Endothelial cell of umbilical vein (primary cell): ENCODE measurements at regions not wholly inside any gene's neighbourhood (a gene's known extent, or its start where the extent isn't known, plus 50 kb on each side); places are given as distances from the start of the nearest gene placed in this dataset. TPM values are rescaled to one million over a fixed set of nuclear protein-coding genes. Genes with fewer than 3 reads are reported as not detected.

ENCODE experiments used
- BruUV-seq: library from RNA; stranded (reverse); fragments of 400-500 nt; replicated peaks from 2 replicates; lab custom pipeline; 2021; lab: Mats Ljungman, UMichigan
- CTCF ChIA-PET: fragments of 300-600, 350-600 bp; sonication (Branson Sonifier 250); formaldehyde crosslinking; loops from one replicate; lab custom pipeline; 2021; ENCODE audit warnings: antibody characterized with exemption, inconsistent platforms; lab: Charles Lee
- POLR2A ChIA-PET: fragments of 300-600, 350-600 bp; sonication (Branson Sonifier 250); formaldehyde crosslinking; loops from one replicate; lab custom pipeline; 2021; ENCODE audit warnings: antibody characterized with exemption, inconsistent platforms; lab: Charles Lee
- DNase-seq: peaks from one replicate; pipeline ENCODE4 v3.0.0-alpha.2; 2011; ENCODE audit warnings: low read depth, low spot score
- FAIRE-seq: peaks from 2 replicates; lab custom pipeline; 2011; peaks lifted over from hg19 to GRCh38; lab: Jason Lieb, UNC
- H2AFZ ChIP-seq: 2 replicates; pipeline ENCODE4 v1.6.0; 2012; ENCODE audit warnings: low read depth, low read length, control low read depth, inconsistent platforms
- H3K27ac ChIP-seq: 2 replicates; pipeline ENCODE4 v1.5.1; 2011; ENCODE audit warnings: low read depth, mild to moderate bottlenecking, control low read depth, low read length, moderate library complexity; ENCODE audit not compliant: insufficient read depth
- H3K27me3 ChIP-seq, 2 experiments: 2 replicates each; pipeline versions ENCODE4 v1.6.0 to v1.6.1; 2011; ENCODE audit warnings: low read length in 2 of 2, mixed read lengths in 1 of 2; ENCODE audit not compliant: control insufficient read depth in 2 of 2, insufficient read depth in 2 of 2
- H3K36me3 ChIP-seq, 2 experiments: 2 replicates in 1 of 2; 3 replicates in 1 of 2; pipeline ENCODE4 v1.5.1; 2011; ENCODE audit warnings: low read length in 2 of 2, mild to moderate bottlenecking in 1 of 2, moderate library complexity in 1 of 2; ENCODE audit not compliant: control insufficient read depth in 2 of 2, insufficient read depth in 2 of 2; ENCODE audit errors: extremely low read depth in 1 of 2
- H3K4me1 ChIP-seq: 3 replicates; pipeline ENCODE4 v1.5.1; 2011; ENCODE audit warnings: mild to moderate bottlenecking, low read length; ENCODE audit not compliant: control insufficient read depth, insufficient read depth; ENCODE audit errors: extremely low read depth
- H3K4me2 ChIP-seq: 2 replicates; pipeline ENCODE4 v1.6.1; 2011; ENCODE audit warnings: low read length, control low read depth, mixed read lengths; ENCODE audit not compliant: insufficient read depth
- H3K4me3 ChIP-seq, 3 experiments: fragments of 200-600 bp in 1 of 3; sonication (generic), shearing (Covaris generic) in 1 of 3; replicated peaks in 1 of 3; 2 replicates each; pipeline ENCODE4 v1.5.1; 2011 to 2016; ENCODE audit warnings: control low read depth in 3 of 3, low read length in 3 of 3, mild to moderate bottlenecking in 2 of 3, inconsistent platforms in 1 of 3, low read depth in 1 of 3, moderate library complexity in 1 of 3; ENCODE audit not compliant: insufficient read depth in 1 of 3
- H3K79me2 ChIP-seq: 2 replicates; pipeline ENCODE4 v1.6.0; 2012; ENCODE audit warnings: low read length, inconsistent platforms; ENCODE audit not compliant: control insufficient read depth, insufficient read depth
- H3K9ac ChIP-seq: replicated peaks from 2 replicates; pipeline ENCODE3; 2011; ENCODE audit warnings: low read length, control low read depth; ENCODE audit not compliant: insufficient read depth; ENCODE audit errors: extremely low read depth
- H3K9me1 ChIP-seq: replicated peaks from 3 replicates; pipeline ENCODE4 v1.6.0; 2011; ENCODE audit warnings: mild to moderate bottlenecking, low read length; ENCODE audit not compliant: control insufficient read depth, insufficient read depth; ENCODE audit errors: extremely low read depth
- H3K9me3 ChIP-seq: replicated peaks from 2 replicates; pipeline ENCODE4 v1.5.1; 2012; ENCODE audit warnings: low read length, inconsistent platforms; ENCODE audit not compliant: control insufficient read depth, insufficient read depth
- H4K20me1 ChIP-seq: replicated peaks from 2 replicates; pipeline ENCODE3; 2011; ENCODE audit warnings: mild to moderate bottlenecking, low read length; ENCODE audit not compliant: control insufficient read depth, insufficient read depth; ENCODE audit errors: extremely low read depth
- EZH2 ChIP-seq: IDR thresholded peaks from 2 replicates; pipeline ENCODE4 v1.6.1; 2012; ENCODE audit warnings: borderline replicate concordance, low read depth, mild to moderate bottlenecking, moderate library complexity, low read length, inconsistent platforms; ENCODE audit not compliant: severe bottlenecking
- FOS ChIP-seq: IDR thresholded peaks from 2 replicates; pipeline ENCODE4 v1.6.1; 2011; ENCODE audit warnings: mild to moderate bottlenecking, low read length, moderate library complexity, borderline replicate concordance; ENCODE audit not compliant: insufficient read depth
- JUN ChIP-seq: IDR thresholded peaks from 2 replicates; pipeline ENCODE4 v1.6.1; 2011; ENCODE audit warnings: borderline replicate concordance, low read depth; ENCODE audit not compliant: insufficient read length, insufficient read depth
- MAX ChIP-seq: IDR thresholded peaks from 2 replicates; pipeline ENCODE4 v1.6.1; 2011; ENCODE audit not compliant: insufficient read depth, insufficient read length
- MYC ChIP-seq: IDR thresholded peaks from one replicate; pipeline ENCODE4 v1.6.1; 2011; ENCODE audit warnings: mild to moderate bottlenecking, low read depth, low read length
- dilution Hi-C: fragments of 300-500 bp; cut with MboI; formaldehyde crosslinking; loops from one replicate; pipeline ENCODE4 v1.15.0; 2019; ENCODE audit warnings: low sequenced_read_pairs; ENCODE audit not compliant: extremely low pct_ligation_motif_present
- intact Hi-C: fragments of 100-400 bp; cut with micrococcal nuclease; formaldehyde crosslinking; loops from one replicate; pipeline ENCODE4 v1.10.0; 2022
- small RNA-seq: library from RNA; depleted of rRNA; stranded (forward); fragments of <200 nt; gene quantifications from one replicate; pipeline ENCODE3, GENCODE V24; 2012; ENCODE audit warnings: low replicate concordance, low read depth; ENCODE audit not compliant: insufficient read depth, insufficient read length

- FAIRE-seq: no peak
- CTCF ChIA-PET: no interaction called here
- intact Hi-C loops: no loop called here
Measured at GRCh38 chr11:50412832-50413231, 380.2 kb downstream of the OR4C45 start.

DNA sequence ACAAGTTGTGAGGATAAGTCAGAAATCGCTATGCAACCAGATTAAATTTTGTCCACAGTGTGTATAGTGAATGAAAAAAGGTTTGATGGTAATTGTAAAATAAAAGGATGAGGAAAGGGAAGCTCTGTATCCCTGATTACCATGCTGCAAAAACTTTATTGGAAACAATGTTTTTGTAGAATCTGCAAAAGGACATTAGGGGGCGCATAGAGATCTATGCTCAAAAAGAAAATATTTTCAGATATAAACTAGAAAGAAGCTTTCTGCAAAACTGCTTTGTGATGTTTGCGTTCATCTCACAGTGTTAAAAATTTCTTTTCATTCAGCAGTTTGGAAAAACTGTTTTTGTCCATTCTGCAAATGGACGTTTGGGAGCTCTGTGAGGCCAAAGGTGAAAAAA, 390.5 kb downstream of the OR4C45 start:
- no peak overlapping the region for H2AFZ ChIP-seq
- no peaks in the 10 kb centered on the region for H3K9me1 ChIP-seq
- H3K4me3 ChIP-seq: no peak overlapping the region
- H4K20me1 ChIP-seq: no peaks in the 10 kb centered on the region
- no peak overlapping the region for H3K9ac ChIP-seq
- intact Hi-C loops (no loop called here), dilution Hi-C loops (no loop called here)
- no peak overlapping the region for H3K4me2 ChIP-seq
- CTCF ChIA-PET: no interaction called here
- no peak overlapping the region for H3K27ac ChIP-seq
- no peaks in the 10 kb centered on the region for H3K27me3 ChIP-seq
- no peak for FAIRE-seq
- H3K4me1 ChIP-seq: no peaks in the 10 kb centered on the region
- no peaks in the 10 kb centered on the region for H3K36me3 ChIP-seq
- TF ChIP-seq MAX: no peak
- TF ChIP-seq FOS: no peak
- TF ChIP-seq MYC: no peak
- no peak for TF ChIP-seq JUN
- DNase-seq: no peak
- POLR2A ChIA-PET: no interaction called here
- H3K9me3 ChIP-seq: peaks cover 2% of the 10 kb centered on the region
- no peaks in the 10 kb centered on the region for H3K79me2 ChIP-seq
- BruUV-seq: no TSS peak

More at GRCh38 chr11:50412832-50413231, 380.2 kb downstream of the OR4C45 start:
- POLR2A ChIA-PET: no interaction called here
- no TSS peak for BruUV-seq
- Histone ChIP-seq H3K9ac (no peak overlapping the region), H3K4me2 (no peak overlapping the region), H3K79me2 (no peaks in the 10 kb centered on the region), H3K36me3 (no peaks in the 10 kb centered on the region), H3K4me1 (no peaks in the 10 kb centered on the region), H2AFZ (no peak overlapping the region), H3K27me3 (no peaks in the 10 kb centered on the region), H3K9me1 (no peaks in the 10 kb centered on the region), H3K27ac (no peak overlapping the region), H4K20me1 (no peaks in the 10 kb centered on the region), H3K9me3 (no peaks in the 10 kb centered on the region), H3K4me3 (no peak overlapping the region)
- no peak for DNase-seq
- dilution Hi-C loops: no loop called here
- TF ChIP-seq MYC (no peak), MAX (no peak), EZH2 (no peak), JUN (no peak)

Small RNA genes in the stretch of these regions (small RNA-seq; reads per million reads assigned to genes)
- gene AC109635.3: not detected
